BLaER1 treated with 17β-estradiol and CSF1 and Interleukin-3, amounts not matched to agents 10 nM and 100 nM (cell line): ENCODE measurements at regions not wholly inside any gene's neighbourhood (a gene's known extent, or its start where the extent isn't known, plus 50 kb on each side); places are given as distances from the start of the nearest gene placed in this dataset.

ENCODE experiments used
- H3K27ac ChIP-seq, 11 experiments: shearing (Covaris generic); formaldehyde crosslinking; 2 replicates each; pipeline ENCODE4 v1.8.1; 2022
- H3K27me3 ChIP-seq, 11 experiments: shearing (Covaris generic); formaldehyde crosslinking; 2 replicates each; pipeline ENCODE4 v1.8.1; 2022
- H3K36me3 ChIP-seq, 11 experiments: shearing (Covaris generic); formaldehyde crosslinking; 2 replicates each; pipeline ENCODE4 v1.8.1; 2022
- H3K4me1 ChIP-seq, 10 experiments: shearing (Covaris generic); formaldehyde crosslinking; 2 replicates each; pipeline ENCODE4 v1.8.1; 2022
- H3K4me2 ChIP-seq, 11 experiments: shearing (Covaris generic); formaldehyde crosslinking; 2 replicates each; pipeline ENCODE4 v1.8.1; 2022
- H3K4me3 ChIP-seq, 10 experiments: shearing (Covaris generic); formaldehyde crosslinking; 2 replicates each; pipeline ENCODE4 v1.8.1; 2022
- H3K9ac ChIP-seq, 11 experiments: shearing (Covaris generic); formaldehyde crosslinking; 2 replicates each; pipeline ENCODE4 v1.8.1; 2022
- H3K9me3 ChIP-seq, 11 experiments: shearing (Covaris generic); formaldehyde crosslinking; replicated peaks in 1 of 11; 2 replicates each; pipeline ENCODE4 v1.8.1; 2022
- H4K20me1 ChIP-seq, 11 experiments: shearing (Covaris generic); formaldehyde crosslinking; 2 replicates each; pipeline ENCODE4 v1.8.1; 2022
- Cebpa-rat ChIP-seq, 11 experiments: shearing (Covaris generic); IDR thresholded peaks; 2 replicates each; pipeline ENCODE4 v1.8.1; 2022

- Histone ChIP-seq H3K9ac (no peak overlapping the region), H3K4me1 (peaks cover 25 to 97% (median 78%) of the 10 kb centered on the region in 10 experiments), H3K9me3 (0 out of 22 replicates have a peak, but pooled peaks cover 0 to 7% (median 0%) of the 10 kb centered on the region in 11 experiments), H3K4me2 (peak overlapping the region in 7 of 11 experiments; percentile 67 to 86 (median 79); a peak in 14 of 22 replicates), H3K36me3 (no peaks in the 10 kb centered on the region), H4K20me1 (no peaks in the 10 kb centered on the region; a peak in 1 of 22 replicates), H3K27me3 (no peaks in the 10 kb centered on the region), H3K27ac (no peak overlapping the region), H3K4me3 (no peak overlapping the region)
- no peak for TF ChIP-seq Cebpa-rat (IDR thresholded peaks at IDR 0.05)
Observed at GRCh38 chr20:51097351-51098120, 74.6 kb upstream of the KCNG1 start.

GRCh38 chr20:51096582-51097267 is 73.8 kb upstream of the KCNG1 start:
- Histone ChIP-seq H4K20me1 (no peaks in the 10 kb centered on the region; a peak in 1 of 22 replicates), H3K36me3 (no peaks in the 10 kb centered on the region), H3K27me3 (no peaks in the 10 kb centered on the region), H3K9me3 (0 out of 22 replicates have a peak, but pooled peaks cover 0 to 5% (median 0%) of the 10 kb centered on the region in 11 experiments), H3K4me1 (peaks cover 31 to 97% (median 78%) of the 10 kb centered on the region in 10 experiments), H3K4me3 (no peak overlapping the region), H3K27ac (no peak overlapping the region), H3K4me2 (peak overlapping the region in 6 of 11 experiments; percentile 2 to 86 (median 76); a peak in 8 of 22 replicates), H3K9ac (no peak overlapping the region)
- TF ChIP-seq Cebpa-rat (IDR thresholded peaks at IDR 0.05): no peak

- H3K4me1 ChIP-seq: peaks cover 38 to 97% (median 78%) of the 10 kb centered on the region in 10 experiments
- H3K36me3 ChIP-seq: no peaks in the 10 kb centered on the region
- no peak overlapping the region for H3K27ac ChIP-seq
- H3K27me3 ChIP-seq: no peaks in the 10 kb centered on the region
- H3K9ac ChIP-seq: no peak overlapping the region
- no peak for TF ChIP-seq Cebpa-rat (IDR thresholded peaks at IDR 0.05)
- H3K9me3 ChIP-seq: no peaks in the 10 kb centered on the region
- no peaks in the 10 kb centered on the region; a peak in 1 of 22 replicates for H4K20me1 ChIP-seq
- peak overlapping the region in 5 of 11 experiments; percentile 0 to 73 (median 25); a peak in 5 of 22 replicates for H3K4me2 ChIP-seq
- no peak overlapping the region for H3K4me3 ChIP-seq
Observed at GRCh38 chr20:51095633-51096521, 73.0 kb upstream of the KCNG1 start.

GRCh38 chr20:51094221-51094620 is 71.3 kb upstream of the KCNG1 start:
- Histone ChIP-seq H3K4me1 (peaks cover 31 to 81% (median 63%) of the 10 kb centered on the region in 10 experiments), H3K9ac (no peak overlapping the region), H4K20me1 (no peaks in the 10 kb centered on the region; a peak in 1 of 22 replicates), H3K27ac (no peak overlapping the region), H3K9me3 (no peaks in the 10 kb centered on the region), H3K36me3 (no peaks in the 10 kb centered on the region), H3K27me3 (no peaks in the 10 kb centered on the region), H3K4me3 (no peak overlapping the region), H3K4me2 (peak overlapping the region in 3 of 11 experiments; percentile 4 to 90 (median 79); a peak in 1 of 22 replicates)
- TF ChIP-seq Cebpa-rat (IDR thresholded peaks at IDR 0.05): no peak

GRCh38 chr20:51093240-51093763 is 70.4 kb upstream of the KCNG1 start:
- no peak for TF ChIP-seq Cebpa-rat (IDR thresholded peaks at IDR 0.05)
- H3K9me3 ChIP-seq: no peaks in the 10 kb centered on the region
- no peaks in the 10 kb centered on the region; a peak in 1 of 22 replicates for H4K20me1 ChIP-seq
- H3K4me3 ChIP-seq: no peak overlapping the region; a peak in 1 of 20 replicates
- peak overlapping the region; percentile 74 to 90 (median 81); a peak in 21 of 22 replicates for H3K4me2 ChIP-seq
- no peaks in the 10 kb centered on the region for H3K27me3 ChIP-seq
- peaks cover 27 to 71% (median 53%) of the 10 kb centered on the region in 10 experiments for H3K4me1 ChIP-seq
- no peaks in the 10 kb centered on the region for H3K36me3 ChIP-seq
- H3K27ac ChIP-seq: no peak overlapping the region
- H3K9ac ChIP-seq: no peak overlapping the region

GRCh38 chr20:51092338-51092737 is 69.4 kb upstream of the KCNG1 start:
- peak overlapping the region; percentile 74 to 90 (median 81) for H3K4me2 ChIP-seq
- H4K20me1 ChIP-seq: no peaks in the 10 kb centered on the region; a peak in 1 of 22 replicates
- H3K36me3 ChIP-seq: no peaks in the 10 kb centered on the region
- peak overlapping the region in 3 of 10 experiments; percentile 21 to 48 (median 40); a peak in 2 of 20 replicates for H3K4me3 ChIP-seq
- H3K27ac ChIP-seq: peak overlapping the region in 1 of 11 experiments; percentile 26; a peak in 1 of 22 replicates
- H3K27me3 ChIP-seq: no peaks in the 10 kb centered on the region
- H3K9ac ChIP-seq: peak overlapping the region in 5 of 11 experiments; percentile 16 to 48 (median 46); a peak in 4 of 22 replicates
- no peak for TF ChIP-seq Cebpa-rat (IDR thresholded peaks at IDR 0.05)
- H3K4me1 ChIP-seq: peaks cover 27 to 71% (median 45%) of the 10 kb centered on the region in 10 experiments
- no peaks in the 10 kb centered on the region for H3K9me3 ChIP-seq

GRCh38 chr20:51091406-51092195 is 68.7 kb upstream of the KCNG1 start:
- Histone ChIP-seq H3K9me3 (no peaks in the 10 kb centered on the region), H3K36me3 (no peaks in the 10 kb centered on the region), H3K4me2 (peak overlapping the region; percentile 74 to 90 (median 81)), H3K4me1 (peaks cover 27 to 64% (median 42%) of the 10 kb centered on the region in 10 experiments), H3K27ac (peak overlapping the region in 2 of 11 experiments; percentile 5 to 19; a peak in 2 of 22 replicates), H4K20me1 (no peaks in the 10 kb centered on the region; a peak in 1 of 22 replicates), H3K4me3 (peak overlapping the region in 3 of 10 experiments; percentile 21 to 48 (median 40); a peak in 3 of 20 replicates), H3K9ac (peak overlapping the region in 9 of 11 experiments; percentile 16 to 60 (median 46); a peak in 9 of 22 replicates), H3K27me3 (no peaks in the 10 kb centered on the region)
- TF ChIP-seq Cebpa-rat (IDR thresholded peaks at IDR 0.05): no peak
